ENCODE measurements at regions not wholly inside any gene's neighbourhood (a gene's known extent, or its start where the extent isn't known, plus 50 kb on each side); places are given as distances from the start of the nearest gene placed in this dataset.
"Not testable (repeated sequence)": the region's sequence is repeated elsewhere in the genome, so short reads cannot be mapped to it uniquely, and the experiment has no call there.

DNA sequence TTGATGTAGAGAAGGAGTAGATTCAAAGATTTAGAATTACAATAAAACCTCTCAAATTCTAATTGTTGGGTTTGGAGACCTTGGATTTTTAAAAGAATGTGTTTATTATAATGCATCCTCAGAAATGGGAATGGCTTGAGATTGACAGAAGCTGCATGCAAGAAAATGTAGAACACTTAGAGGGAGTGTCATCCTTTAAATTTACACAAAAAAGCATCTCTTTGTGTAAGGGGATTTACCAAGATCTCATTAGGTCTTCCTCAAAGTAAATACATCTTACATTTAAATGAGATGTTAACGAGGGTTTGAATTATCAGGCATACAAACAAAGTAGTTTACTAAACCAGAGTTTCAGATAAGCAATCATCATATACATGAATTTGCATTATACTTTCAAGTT lies 615.0 kb downstream of the FAM133A start:
- no peak for DNase-seq (ENCODE audit: extremely low read depth in 1 of 11, low read depth in 9 of 11, low spot score in 4 of 11)

DNA sequence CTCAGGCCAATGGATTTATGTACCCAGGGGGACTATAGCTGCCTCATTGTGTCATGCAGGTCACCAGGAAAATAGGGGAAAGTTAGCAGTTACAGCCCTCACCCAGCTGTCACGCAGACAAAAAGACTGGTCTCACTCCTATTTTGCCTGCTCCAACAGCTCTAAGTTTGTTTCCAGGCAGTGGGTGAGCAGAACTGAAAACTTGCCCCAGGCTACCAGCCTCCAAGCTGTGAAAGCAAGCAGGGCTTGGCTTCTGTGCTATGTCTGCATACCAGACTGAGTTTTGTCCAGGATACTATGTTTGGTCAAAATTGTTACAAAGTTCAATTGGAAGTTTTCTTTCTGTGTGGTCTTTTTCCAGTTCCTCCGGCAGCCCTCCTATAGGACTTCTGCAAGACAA lies 628.4 kb downstream of the FAM133A start:
- no peak for DNase-seq (ENCODE audit: extremely low read depth in 1 of 11, low read depth in 9 of 11, low spot score in 4 of 11)

DNA sequence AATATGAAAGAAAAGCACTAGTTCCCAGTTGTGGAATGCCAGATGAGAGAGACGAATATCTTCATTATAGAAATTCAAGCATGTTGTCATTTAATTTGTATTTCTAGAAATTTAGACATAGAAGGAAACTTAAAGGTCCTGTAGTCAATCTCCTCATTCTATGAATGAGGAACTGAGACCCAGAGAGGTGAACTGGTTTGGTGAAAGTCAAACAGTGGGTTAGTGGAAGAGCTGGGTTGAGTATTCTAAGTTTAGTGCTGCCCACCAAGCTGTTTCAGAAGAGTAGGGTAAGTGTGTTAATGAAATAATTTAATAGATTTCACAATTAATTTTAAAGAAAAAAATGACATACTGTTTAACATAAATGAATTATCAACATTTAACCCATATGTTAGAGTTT lies 655.2 kb downstream of the FAM133A start:
- no peak for DNase-seq (ENCODE audit: extremely low read depth in 1 of 11, low read depth in 9 of 11, low spot score in 4 of 11)

DNA sequence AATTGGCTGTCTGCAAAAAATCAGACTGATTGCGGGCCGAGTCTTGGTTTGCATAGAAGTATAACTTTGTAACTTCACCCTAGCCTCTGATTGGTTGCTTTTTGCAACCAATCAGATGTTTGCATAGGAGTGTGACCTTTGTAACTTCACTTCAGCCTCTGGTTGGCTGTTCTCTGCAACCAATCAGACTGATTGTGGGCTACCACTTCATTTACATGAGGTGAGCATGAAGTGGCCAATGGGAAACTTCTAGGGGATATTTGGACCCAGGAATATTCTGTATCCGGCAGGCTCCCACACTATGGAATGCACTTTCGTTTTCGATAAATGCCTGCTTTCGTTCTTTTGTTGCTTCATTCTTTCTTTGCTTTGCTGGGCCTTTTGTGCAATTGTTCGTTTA lies 667.7 kb downstream of the FAM133A start:
- not testable (repeated sequence) for DNase-seq (ENCODE audit: extremely low read depth in 1 of 11, low read depth in 9 of 11, low spot score in 4 of 11)

DNA sequence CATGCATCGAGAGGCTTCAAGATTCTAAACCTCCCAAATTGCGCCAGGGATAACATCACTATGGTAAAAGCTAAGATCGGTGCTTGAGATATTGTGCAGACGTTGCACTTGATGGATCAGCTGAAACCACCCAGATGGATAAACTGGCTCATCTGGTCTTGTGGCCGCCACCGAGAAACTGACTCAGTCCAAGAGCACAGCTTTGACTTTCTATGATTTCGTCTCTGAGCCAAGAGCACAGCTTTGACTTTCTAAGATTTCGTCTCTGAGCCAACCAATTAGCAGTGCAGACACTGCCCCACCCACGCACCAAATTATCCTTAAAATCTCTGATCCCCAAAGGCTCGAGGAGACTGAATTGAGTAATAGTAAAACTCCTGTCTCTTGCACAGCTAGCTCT lies 687.2 kb downstream of the FAM133A start:
- no peak for DNase-seq (ENCODE audit: extremely low read depth in 1 of 11, low read depth in 9 of 11, low spot score in 4 of 11)

DNA sequence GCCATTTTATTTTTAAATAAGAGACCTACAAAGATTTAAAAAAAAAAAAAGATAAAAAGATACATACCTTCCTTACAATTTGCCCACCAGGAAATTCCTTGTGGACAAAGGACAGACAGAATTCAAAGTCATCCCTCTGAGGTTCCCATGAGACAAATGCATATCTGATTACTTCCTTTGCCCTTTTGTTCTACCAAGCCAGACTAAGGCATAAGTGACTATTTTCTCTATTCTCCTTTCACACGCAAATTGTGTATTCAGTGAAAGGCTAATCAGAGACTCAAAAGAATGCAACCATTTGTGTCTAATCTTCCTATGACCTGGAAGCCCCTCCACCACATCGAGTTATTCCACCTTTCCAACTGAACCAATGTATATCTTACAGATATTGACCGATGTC lies 691.7 kb downstream of the FAM133A start:
- no peak for DNase-seq (ENCODE audit: extremely low read depth in 1 of 11, low read depth in 9 of 11, low spot score in 4 of 11)

DNA sequence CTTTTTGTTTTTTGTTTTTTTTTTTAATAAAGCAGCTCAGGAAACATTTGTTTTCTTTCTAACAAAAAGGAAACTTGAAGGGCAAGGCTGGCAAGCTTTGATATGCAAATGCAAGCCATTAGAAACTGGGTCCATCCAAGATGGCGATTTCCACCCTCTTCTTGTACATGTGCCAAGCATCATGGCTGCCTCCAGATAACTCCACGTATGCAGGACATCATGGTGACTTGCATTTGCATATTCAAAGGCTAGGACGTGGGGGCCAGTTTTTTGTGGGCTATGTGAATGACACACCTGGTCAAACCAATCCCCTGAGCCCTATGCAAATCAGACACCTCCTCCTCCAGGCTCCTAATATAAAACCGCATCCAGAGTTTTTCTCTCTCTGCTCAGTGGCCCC lies 692.6 kb downstream of the FAM133A start:
- DNase-seq (ENCODE audit: extremely low read depth in 1 of 11, low read depth in 9 of 11, low spot score in 4 of 11) = no peak

DNA sequence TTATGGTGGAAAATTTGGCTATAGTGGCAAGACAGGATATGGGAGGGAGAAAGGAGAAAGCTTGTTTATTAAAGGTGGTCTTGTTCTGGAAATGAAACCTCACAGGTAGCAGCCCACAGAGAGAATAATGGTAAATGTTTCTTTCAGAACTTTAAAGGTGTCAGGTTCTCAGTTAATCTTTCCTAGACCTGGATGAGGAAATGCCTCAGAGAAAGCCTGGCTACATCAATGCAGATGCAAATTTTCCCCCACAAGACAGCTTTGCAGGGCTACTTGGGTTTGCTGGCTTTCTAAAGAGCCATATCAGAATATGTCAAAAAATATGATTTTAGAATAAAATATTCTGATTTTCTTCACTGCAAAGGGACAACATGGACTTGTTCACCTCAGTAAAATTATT lies 715.0 kb downstream of the FAM133A start:
- no peak for DNase-seq (ENCODE audit: extremely low read depth in 1 of 11, low read depth in 9 of 11, low spot score in 4 of 11)

DNA sequence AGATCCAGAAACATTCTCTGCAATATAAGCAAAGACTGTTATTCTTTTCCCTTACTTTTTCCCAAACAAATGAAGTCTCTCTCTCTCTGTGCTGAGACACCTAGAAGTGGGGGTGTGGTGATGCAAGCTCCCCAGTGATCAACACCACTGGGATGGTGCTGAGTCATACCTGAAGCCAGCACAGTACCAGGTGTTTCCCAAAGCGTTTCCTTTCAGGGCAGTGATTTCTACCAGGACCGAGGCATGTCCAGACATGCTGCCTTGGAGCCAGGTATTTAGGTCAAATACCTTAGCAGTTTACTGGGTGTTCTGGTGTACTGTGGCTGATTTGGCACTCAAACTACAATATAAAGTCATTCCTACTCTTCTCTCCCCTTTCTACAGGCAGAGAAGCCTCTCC lies 726.5 kb downstream of the FAM133A start:
- no peak for DNase-seq (ENCODE audit: extremely low read depth in 1 of 11, low read depth in 9 of 11, low spot score in 4 of 11)

DNA sequence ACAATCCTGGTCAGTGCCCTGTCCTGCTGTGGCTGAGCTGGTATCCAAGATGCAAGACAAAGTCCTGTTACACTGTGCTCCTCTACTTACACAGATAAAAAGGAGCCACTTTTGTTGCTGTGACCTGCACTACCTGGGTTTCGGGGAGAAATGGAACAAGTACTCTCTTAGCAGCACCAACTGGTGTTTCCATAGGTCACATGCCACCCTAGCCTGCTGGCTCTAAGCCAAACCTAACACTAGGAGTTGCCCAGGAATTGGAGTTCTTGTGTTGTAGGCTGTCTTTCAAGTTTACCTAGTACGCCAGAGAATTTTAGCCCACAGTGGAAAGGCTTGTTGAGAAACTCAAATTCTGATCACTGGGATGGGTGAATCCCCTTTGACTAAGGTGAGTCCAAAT lies 727.4 kb downstream of the FAM133A start:
- no peak for DNase-seq (ENCODE audit: extremely low read depth in 1 of 11, low read depth in 9 of 11, low spot score in 4 of 11)

DNA sequence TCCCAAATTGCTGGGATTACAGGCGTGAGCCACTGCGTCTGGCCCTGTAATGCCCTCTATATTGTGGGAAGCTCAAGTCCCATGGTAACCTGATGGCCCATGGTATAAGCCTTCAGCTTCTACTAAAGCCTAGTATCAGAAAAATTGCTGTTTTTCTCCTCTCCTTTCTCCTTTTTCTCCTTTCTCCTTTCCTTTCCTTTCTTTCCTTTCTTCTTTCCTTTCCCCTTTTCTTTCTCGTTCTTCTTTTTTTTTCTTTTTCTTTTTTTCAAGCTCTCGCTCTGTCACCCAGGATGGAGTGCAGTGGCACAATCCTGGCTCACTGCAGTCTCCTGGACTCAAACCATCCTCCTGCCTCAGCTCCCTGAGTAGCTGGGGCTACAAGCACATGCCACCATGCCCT lies 740.7 kb downstream of the FAM133A start:
- no peak for DNase-seq (ENCODE audit: extremely low read depth in 1 of 11, low read depth in 9 of 11, low spot score in 4 of 11)

DNA sequence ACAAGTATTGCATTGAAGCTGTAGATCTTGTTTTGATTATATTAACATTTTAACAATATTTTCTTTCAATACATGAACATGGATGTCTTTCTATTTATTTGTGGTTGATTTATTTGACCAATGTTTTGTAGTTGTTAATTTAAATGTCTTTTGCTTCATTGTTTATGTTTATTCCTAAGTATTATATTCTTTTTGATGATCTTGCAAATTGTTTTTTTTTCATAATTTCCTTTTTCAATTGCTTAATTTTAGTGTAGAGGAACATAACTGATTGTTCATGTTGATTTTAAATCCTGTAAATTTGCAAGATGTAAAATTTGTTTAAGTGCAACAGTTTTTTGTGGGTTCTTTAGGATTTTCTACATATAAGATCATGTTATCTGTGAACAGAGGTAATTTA lies 744.1 kb downstream of the FAM133A start:
- no peak for DNase-seq (ENCODE audit: extremely low read depth in 1 of 11, low read depth in 9 of 11, low spot score in 4 of 11)

DNA sequence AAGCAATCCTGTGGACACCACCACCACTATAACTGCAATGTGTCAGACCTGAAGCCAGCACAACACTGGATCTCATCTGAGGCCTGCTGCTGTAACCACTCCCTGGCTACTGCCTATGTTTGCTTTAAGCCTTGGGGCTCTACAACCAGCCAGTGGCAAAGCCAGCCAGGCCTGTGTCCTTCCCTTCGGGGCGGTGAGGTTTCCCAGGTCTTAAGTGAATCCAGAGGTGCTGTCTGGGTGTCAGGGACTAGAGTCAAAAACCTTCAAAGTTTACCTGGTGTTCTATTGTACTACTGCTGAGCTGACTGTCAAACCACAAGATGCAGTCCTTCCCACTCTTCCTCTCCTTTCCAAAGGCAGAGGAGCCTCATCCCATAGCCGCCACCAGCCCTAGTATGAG lies 750.5 kb downstream of the FAM133A start:
- no peak for DNase-seq (ENCODE audit: extremely low read depth in 1 of 11, low read depth in 9 of 11, low spot score in 4 of 11)

DNA sequence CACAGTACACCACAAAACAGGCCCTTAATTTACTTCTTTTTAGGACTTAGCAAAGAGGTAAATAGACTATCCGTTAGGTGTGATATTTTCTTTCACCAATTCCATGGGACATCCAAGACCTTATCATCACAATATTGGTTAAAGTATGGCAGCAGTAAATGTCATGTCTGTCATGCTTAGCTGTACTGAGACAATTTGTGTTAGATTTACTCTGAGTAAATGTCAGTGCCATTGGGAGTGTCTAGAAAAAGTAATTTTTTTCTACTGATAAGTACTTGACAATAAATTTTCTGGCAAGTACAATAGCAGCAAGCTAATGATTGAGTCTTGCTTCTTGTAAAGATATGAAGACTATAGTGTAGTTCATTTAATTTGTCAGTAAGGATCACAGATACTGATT lies 756.1 kb downstream of the FAM133A start:
- DNase-seq (ENCODE audit: extremely low read depth in 1 of 11, low read depth in 9 of 11, low spot score in 4 of 11) = no peak

DNA sequence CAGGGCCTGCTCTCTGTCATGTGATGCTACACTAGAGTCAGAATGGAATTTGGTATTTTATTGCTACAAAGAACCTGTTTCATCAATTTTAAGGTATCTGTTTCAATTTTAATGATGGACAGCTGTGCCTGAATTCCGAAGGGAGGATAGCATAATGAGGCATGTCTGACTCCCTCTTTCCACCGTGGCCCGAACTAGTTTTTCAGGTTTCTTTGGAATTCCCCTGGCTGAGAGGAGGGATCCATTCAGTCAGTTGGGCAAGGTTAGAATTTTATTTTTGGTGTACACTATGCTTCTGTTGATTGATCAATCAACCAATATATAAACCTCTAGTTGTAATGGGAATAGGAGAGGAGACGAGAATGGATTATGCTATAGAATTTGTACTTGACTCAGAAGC lies 761.8 kb downstream of the FAM133A start:
- DNase-seq (ENCODE audit: extremely low read depth in 1 of 11, low read depth in 9 of 11, low spot score in 4 of 11) = no peak

DNA sequence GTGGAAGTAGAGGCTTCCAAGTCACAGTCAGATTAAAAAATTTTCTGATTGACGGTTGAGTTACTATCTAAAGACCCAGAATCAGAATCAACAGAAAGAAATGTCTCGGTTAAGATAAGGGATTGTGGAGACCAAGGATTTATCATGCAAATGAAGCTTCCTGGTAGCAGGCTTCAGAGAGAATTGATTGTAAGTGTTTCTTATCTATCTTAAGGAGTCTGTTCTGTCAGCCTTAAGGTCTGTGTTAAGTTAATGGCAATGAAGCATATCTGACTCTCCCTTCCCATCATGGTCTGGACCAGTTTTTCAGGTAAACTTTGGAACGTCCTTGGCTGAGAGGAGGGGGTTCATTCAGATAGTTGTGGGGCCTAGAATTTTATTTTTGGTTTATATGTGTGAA lies 780.2 kb downstream of the FAM133A start:
- no peak for DNase-seq (ENCODE audit: extremely low read depth in 1 of 11, low read depth in 9 of 11, low spot score in 4 of 11)

DNA sequence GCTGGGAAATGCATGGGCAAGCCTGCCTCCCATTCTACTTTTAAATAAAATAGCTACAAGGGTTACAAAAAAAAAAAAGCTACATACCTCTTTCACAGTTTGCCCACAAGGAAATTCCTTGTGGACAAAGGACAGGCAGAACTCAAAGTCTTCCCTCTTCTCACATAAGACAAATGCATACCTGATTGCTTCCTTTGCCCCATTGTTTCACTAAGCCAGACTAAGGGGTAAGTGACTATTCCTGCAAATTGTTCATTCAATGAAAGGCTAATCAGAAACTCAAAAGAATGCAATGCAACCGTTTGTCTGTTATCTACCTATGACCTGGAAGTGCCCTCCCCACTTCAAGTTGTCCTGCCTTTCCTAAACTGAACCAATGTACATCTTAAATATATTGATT lies 780.6 kb downstream of the FAM133A start:
- no peak for DNase-seq (ENCODE audit: extremely low read depth in 1 of 11, low read depth in 9 of 11, low spot score in 4 of 11)

DNA sequence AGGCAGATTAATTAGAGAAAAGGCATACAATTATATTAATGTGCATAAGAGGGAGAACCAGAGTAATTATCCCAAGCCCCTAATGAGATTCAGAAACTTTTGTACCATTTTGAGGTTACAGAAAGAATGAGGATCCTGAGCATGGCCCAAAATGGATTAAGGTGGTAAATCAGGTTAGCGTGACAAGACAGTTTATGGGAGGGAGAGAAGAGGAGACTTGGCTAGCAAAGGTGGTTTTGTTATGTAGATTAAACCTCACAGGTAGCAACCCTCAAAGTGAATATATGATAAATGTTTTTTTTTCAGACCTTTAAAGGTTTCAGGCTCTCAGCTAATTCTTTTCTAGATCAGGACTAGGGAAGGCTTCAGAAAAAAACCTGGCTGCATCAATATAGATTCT lies 781.8 kb downstream of the FAM133A start:
- DNase-seq (ENCODE audit: extremely low read depth in 1 of 11, low read depth in 9 of 11, low spot score in 4 of 11) = no peak

DNA sequence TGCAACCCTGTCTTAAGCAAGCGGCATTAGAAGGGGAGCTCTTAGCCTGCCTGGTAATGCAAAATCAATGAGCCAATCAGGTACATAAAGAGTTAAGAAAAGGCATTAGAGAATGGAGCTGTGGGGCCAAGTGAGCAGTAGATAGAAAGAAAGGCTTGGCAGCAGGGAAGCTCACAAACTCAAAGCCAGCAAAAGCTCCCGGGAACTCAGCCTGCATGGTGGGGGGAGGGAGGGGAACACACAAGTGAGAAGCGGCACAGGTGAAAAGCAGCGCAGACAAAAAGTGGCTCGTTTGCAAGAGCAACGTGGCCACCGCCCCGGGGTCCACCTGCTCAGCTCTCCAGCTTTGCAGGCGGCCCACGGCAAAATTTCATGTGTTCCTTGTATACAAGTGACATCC lies 818.5 kb downstream of the FAM133A start:
- no peak for DNase-seq (ENCODE audit: extremely low read depth in 1 of 11, low read depth in 9 of 11, low spot score in 4 of 11)

DNA sequence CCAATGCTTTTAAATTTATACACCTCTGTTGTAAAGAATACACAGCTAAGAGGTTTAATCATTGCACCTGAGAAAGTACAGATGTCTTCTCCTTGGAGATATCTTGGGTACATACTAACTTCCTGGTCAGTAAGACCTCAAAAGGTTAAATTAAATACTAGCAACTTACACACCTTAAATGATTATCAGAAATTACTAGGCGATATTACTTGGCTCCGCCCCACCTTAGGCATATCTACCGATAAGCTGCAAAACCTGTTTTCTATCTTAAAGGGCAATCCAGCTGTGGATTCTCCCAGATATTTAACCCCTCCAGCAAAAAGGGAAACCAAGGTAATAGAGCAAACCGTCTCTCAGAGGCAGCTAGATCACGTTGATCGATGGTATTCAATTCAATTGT lies 819.4 kb downstream of the FAM133A start:
- DNase-seq (ENCODE audit: extremely low read depth in 1 of 11, low read depth in 9 of 11, low spot score in 4 of 11) = no peak

DNA sequence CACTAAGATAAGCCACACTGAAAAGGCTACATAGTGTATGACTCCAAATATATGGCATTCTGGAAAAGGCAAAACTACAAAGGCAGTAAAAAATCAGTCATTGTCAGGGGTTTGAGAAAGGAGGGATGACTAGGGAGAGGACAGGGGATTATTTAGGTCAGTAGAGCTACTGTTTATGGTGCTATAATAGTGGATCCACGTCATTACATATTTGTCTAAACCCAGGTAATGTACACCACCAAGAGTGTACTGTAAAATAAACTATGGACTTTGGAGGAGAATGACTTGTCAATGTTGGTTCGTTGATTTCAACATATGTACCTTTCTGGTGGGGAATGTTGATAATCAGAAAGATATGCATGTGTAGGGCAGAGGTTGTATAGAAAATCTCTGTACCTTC lies 837.6 kb downstream of the FAM133A start:
- DNase-seq (ENCODE audit: extremely low read depth in 1 of 11, low read depth in 9 of 11, low spot score in 4 of 11) = no peak

DNA sequence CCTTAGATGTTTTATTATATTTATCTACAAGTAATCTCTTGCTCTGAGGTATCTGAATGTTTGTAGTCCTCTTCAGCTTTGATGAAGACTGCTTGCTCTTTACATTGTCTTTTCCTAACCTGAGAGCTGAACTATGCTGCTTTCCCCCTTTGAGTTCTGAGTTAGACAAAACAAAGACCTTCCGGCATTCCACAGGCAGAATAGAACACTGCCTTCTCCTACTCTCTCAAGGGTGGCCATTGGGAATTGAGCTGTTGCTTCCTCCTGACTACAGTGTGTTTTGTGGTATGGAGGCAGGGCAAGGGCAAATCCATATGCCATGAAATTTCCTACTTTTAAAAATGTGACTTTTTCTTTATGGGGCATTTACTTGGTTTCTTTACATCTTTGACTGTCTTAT lies 841.0 kb downstream of the FAM133A start:
- DNase-seq (ENCODE audit: extremely low read depth in 1 of 11, low read depth in 9 of 11, low spot score in 4 of 11) = no peak

Data from renal cortex interstitium (tissue), 11 donors.